HEK293T (cell line): ENCODE measurements at regions not wholly inside any gene's neighbourhood (a gene's known extent, or its start where the extent isn't known, plus 50 kb on each side); places are given as distances from the start of the nearest gene placed in this dataset.
"Not testable (repeated sequence)": the region's sequence is repeated elsewhere in the genome, so short reads cannot be mapped to it uniquely, and the experiment has no call there.

ENCODE experiments used
- FOXK2 ChIP-seq: fragments of 450-650 bp; IDR thresholded peaks from 2 replicates; pipeline ENCODE4 v1.6.1; 2016; ENCODE audit warnings: mild to moderate bottlenecking
- FOXM1 ChIP-seq: fragments of 450-650 bp; IDR thresholded peaks from 2 replicates; pipeline ENCODE4 v1.6.1; 2017; ENCODE audit warnings: mild to moderate bottlenecking, borderline replicate concordance
- SP1 ChIP-seq: fragments of 450-650 bp; IDR thresholded peaks from 2 replicates; pipeline ENCODE4 v1.6.1; 2017

- not testable (repeated sequence) for TF ChIP-seq SP1, FOXK2, FOXM1
These were observed 130.8 kb downstream of the CCDC71L start for GRCh38 chr7:106530183-106530582.
